ENCODE measurements at regions not wholly inside any gene's neighbourhood (a gene's known extent, or its start where the extent isn't known, plus 50 kb on each side); places are given as distances from the start of the nearest gene placed in this dataset.
"Not testable (repeated sequence)": the region's sequence is repeated elsewhere in the genome, so short reads cannot be mapped to it uniquely, and the experiment has no call there.

- H3K9me3 Mint-ChIP-seq = no peaks in the 10 kb centered on the region
- no peak overlapping the region for H3K4me3 ChIP-seq (ENCODE audit: low read length)
- no peaks in the 10 kb centered on the region for H3K9me3 ChIP-seq (ENCODE audit: low read length)
- H3K4me3 Mint-ChIP-seq = no peak overlapping the region
- H3K36me3 ChIP-seq (ENCODE audit: insufficient read depth, low read length) = no peaks in the 10 kb centered on the region
- no peak for DNase-seq
- CTCF ChIA-PET = interaction anchor here (1.0 to 2.1 kb wide), 2 partner anchors 11 to 15 kb away, joined by 3 to 9 read pairs; no protein-coding TSS in a partner anchor
- peak overlapping the region in 1 of 8 donors; percentile 6 for H3K27ac Mint-ChIP-seq
- POLR2A ChIA-PET = no interaction called here
- H3K36me3 Mint-ChIP-seq = peaks cover 0 to 1% (median 0%) of the 10 kb centered on the region in 3 donors
- H3K27me3 Mint-ChIP-seq = peaks cover 0 to 3% of the 10 kb centered on the region in 2 donors
- H3K4me1 Mint-ChIP-seq = peaks cover 14 to 16% (median 16%) of the 10 kb centered on the region in 3 donors
- no peaks in the 10 kb centered on the region for H3K27me3 ChIP-seq (ENCODE audit: insufficient read depth, low read length, poor library complexity, severe bottlenecking)
- H3K27ac ChIP-seq (ENCODE audit: low read depth, low read length) = no peak overlapping the region
- peaks cover 17% of the 10 kb centered on the region for H3K4me1 ChIP-seq (ENCODE audit: insufficient read depth, low read length)
Measured at GRCh38 chr1:185555743-185556142, 178.4 kb upstream of the HMCN1 start.

GRCh38 chr1:185551008-185551407 lies 183.2 kb upstream of the HMCN1 start:
- no peak overlapping the region for H3K4me3 Mint-ChIP-seq
- no peaks in the 10 kb centered on the region for H3K27me3 ChIP-seq (ENCODE audit: insufficient read depth, low read length, poor library complexity, severe bottlenecking)
- ChIA-PET POLR2A (no interaction called here), CTCF (no interaction called here)
- no peak overlapping the region for H3K27ac ChIP-seq (ENCODE audit: low read depth, low read length)
- no peaks in the 10 kb centered on the region for H3K36me3 ChIP-seq (ENCODE audit: insufficient read depth, low read length)
- DNase-seq = no peak
- no peaks in the 10 kb centered on the region for H3K9me3 Mint-ChIP-seq
- peaks cover 0 to 3% of the 10 kb centered on the region in 2 donors for H3K27me3 Mint-ChIP-seq
- H3K4me3 ChIP-seq (ENCODE audit: low read length) = no peak overlapping the region
- peaks cover 0 to 4% (median 1%) of the 10 kb centered on the region in 3 donors for H3K36me3 Mint-ChIP-seq
- no peaks in the 10 kb centered on the region for H3K4me1 Mint-ChIP-seq
- no peaks in the 10 kb centered on the region for H3K9me3 ChIP-seq (ENCODE audit: low read length)
- no peaks in the 10 kb centered on the region for H3K4me1 ChIP-seq (ENCODE audit: insufficient read depth, low read length)
- H3K27ac Mint-ChIP-seq = no peak overlapping the region

GRCh38 chr1:185549906-185550305 lies 184.3 kb upstream of the HMCN1 start:
- CTCF ChIA-PET = no interaction called here
- peaks cover 0 to 4% (median 1%) of the 10 kb centered on the region in 3 donors for H3K36me3 Mint-ChIP-seq

GRCh38 chr1:185546029-185546428 lies 188.2 kb upstream of the HMCN1 start:
- H3K4me1 Mint-ChIP-seq = no peaks in the 10 kb centered on the region
- peak overlapping the region in 1 of 8 donors; percentile 57 for H3K27ac Mint-ChIP-seq
- no peak overlapping the region for H3K4me3 Mint-ChIP-seq
- peaks cover 0 to 4% (median 0%) of the 10 kb centered on the region in 3 donors for H3K36me3 Mint-ChIP-seq
- no peaks in the 10 kb centered on the region for H3K27me3 Mint-ChIP-seq
- no peaks in the 10 kb centered on the region for H3K9me3 Mint-ChIP-seq
- no peak for DNase-seq
- no peaks in the 10 kb centered on the region for H3K9me3 ChIP-seq (ENCODE audit: low read length)
- H3K27ac ChIP-seq (ENCODE audit: low read depth, low read length) = no peak overlapping the region
- H3K36me3 ChIP-seq (ENCODE audit: insufficient read depth, low read length) = no peaks in the 10 kb centered on the region
- POLR2A ChIA-PET = no interaction called here
- H3K4me1 ChIP-seq (ENCODE audit: insufficient read depth, low read length) = no peaks in the 10 kb centered on the region
- H3K4me3 ChIP-seq (ENCODE audit: low read length) = no peak overlapping the region
- CTCF ChIA-PET = interaction anchor here (1.1 to 3.8 kb wide), 3 partner anchors 13 to 50 kb away, joined by 3 to 12 read pairs (median 5); no protein-coding TSS in a partner anchor
- no peaks in the 10 kb centered on the region for H3K27me3 ChIP-seq (ENCODE audit: insufficient read depth, low read length, poor library complexity, severe bottlenecking)

More at GRCh38 chr1:185549906-185550305, 184.3 kb upstream of the HMCN1 start:
- no peak for DNase-seq
- Mint-ChIP-seq H3K4me3 (no peak overlapping the region), H3K9me3 (no peaks in the 10 kb centered on the region), H3K27ac (peak overlapping the region in 1 of 8 donors; percentile 30), H3K4me1 (no peaks in the 10 kb centered on the region), H3K27me3 (no peaks in the 10 kb centered on the region)
- Histone ChIP-seq H3K27me3 (ENCODE audit: insufficient read depth, low read length, poor library complexity, severe bottlenecking) (no peaks in the 10 kb centered on the region), H3K4me3 (ENCODE audit: low read length) (no peak overlapping the region), H3K9me3 (ENCODE audit: low read length) (no peaks in the 10 kb centered on the region), H3K36me3 (ENCODE audit: insufficient read depth, low read length) (no peaks in the 10 kb centered on the region), H3K4me1 (ENCODE audit: insufficient read depth, low read length) (no peaks in the 10 kb centered on the region), H3K27ac (ENCODE audit: low read depth, low read length) (no peak overlapping the region)
- POLR2A ChIA-PET = no interaction called here

GRCh38 chr1:185541871-185542301 lies 192.3 kb upstream of the HMCN1 start:
- DNase-seq = no peak
- H3K4me1 ChIP-seq (ENCODE audit: insufficient read depth, low read length) = no peaks in the 10 kb centered on the region
- H3K4me1 Mint-ChIP-seq = peaks cover 5 to 13% (median 8%) of the 10 kb centered on the region in 3 donors
- no peaks in the 10 kb centered on the region for H3K9me3 ChIP-seq (ENCODE audit: low read length)
- H3K27ac ChIP-seq (ENCODE audit: low read depth, low read length) = no peak overlapping the region
- H3K27me3 ChIP-seq (ENCODE audit: insufficient read depth, low read length, poor library complexity, severe bottlenecking) = no peaks in the 10 kb centered on the region
- no peak overlapping the region for H3K4me3 Mint-ChIP-seq
- H3K4me3 ChIP-seq (ENCODE audit: low read length) = no peak overlapping the region
- H3K36me3 Mint-ChIP-seq = peaks cover 0 to under 1% (median 0%) of the 10 kb centered on the region in 3 donors
- H3K36me3 ChIP-seq (ENCODE audit: insufficient read depth, low read length) = no peaks in the 10 kb centered on the region
- ChIA-PET POLR2A (no interaction called here), CTCF (interaction anchor here (1.1 to 1.2 kb wide), 2 partner anchors 54 to 225 kb away, joined by 3 read pairs; partner anchors contain the start of gene IVNS1ABP)
- H3K27me3 Mint-ChIP-seq = no peaks in the 10 kb centered on the region
- H3K9me3 Mint-ChIP-seq = peaks cover 0 to 7% (median 0%) of the 10 kb centered on the region in 5 donors
- no peak overlapping the region for H3K27ac Mint-ChIP-seq

- H3K27ac Mint-ChIP-seq = no peak overlapping the region
- Histone ChIP-seq H3K4me3 (ENCODE audit: low read length) (no peak overlapping the region), H3K27me3 (ENCODE audit: insufficient read depth, low read length, poor library complexity, severe bottlenecking) (no peaks in the 10 kb centered on the region), H3K4me1 (ENCODE audit: insufficient read depth, low read length) (no peaks in the 10 kb centered on the region), H3K27ac (ENCODE audit: low read depth, low read length) (no peak overlapping the region), H3K9me3 (ENCODE audit: low read length) (no peaks in the 10 kb centered on the region), H3K36me3 (ENCODE audit: insufficient read depth, low read length) (no peaks in the 10 kb centered on the region)
- peaks cover 5 to 13% (median 8%) of the 10 kb centered on the region in 3 donors for H3K4me1 Mint-ChIP-seq
- ChIA-PET POLR2A (no interaction called here), CTCF (no interaction called here)
- no peak for DNase-seq
- no peak overlapping the region for H3K4me3 Mint-ChIP-seq
- no peaks in the 10 kb centered on the region for H3K36me3 Mint-ChIP-seq
- no peaks in the 10 kb centered on the region for H3K27me3 Mint-ChIP-seq
- peaks cover 0 to 7% (median 0%) of the 10 kb centered on the region in 5 donors for H3K9me3 Mint-ChIP-seq
Measured at GRCh38 chr1:185540295-185540694, 193.9 kb upstream of the HMCN1 start.

- DNase-seq = no peak
- H3K27ac ChIP-seq (ENCODE audit: low read depth, low read length) = no peak overlapping the region
- no peaks in the 10 kb centered on the region for H3K36me3 ChIP-seq (ENCODE audit: insufficient read depth, low read length)
- ChIA-PET POLR2A (interaction anchor here (0.6 kb wide), 1 partner anchor 1582 kb away, joined by 3 read pairs; no protein-coding TSS in a partner anchor), CTCF (no interaction called here)
- no peaks in the 10 kb centered on the region for H3K4me1 ChIP-seq (ENCODE audit: insufficient read depth, low read length)
- peak overlapping the region in 1 of 8 donors; percentile 13 for H3K27ac Mint-ChIP-seq
- no peak overlapping the region for H3K4me3 Mint-ChIP-seq
- no peak overlapping the region for H3K4me3 ChIP-seq (ENCODE audit: low read length)
- peaks cover 0 to 7% (median 0%) of the 10 kb centered on the region in 5 donors for H3K9me3 Mint-ChIP-seq
- no peaks in the 10 kb centered on the region for H3K36me3 Mint-ChIP-seq
- H3K4me1 Mint-ChIP-seq = peaks cover 5 to 13% (median 8%) of the 10 kb centered on the region in 3 donors
- no peaks in the 10 kb centered on the region for H3K27me3 ChIP-seq (ENCODE audit: insufficient read depth, low read length, poor library complexity, severe bottlenecking)
- H3K9me3 ChIP-seq (ENCODE audit: low read length) = no peaks in the 10 kb centered on the region
- H3K27me3 Mint-ChIP-seq = no peaks in the 10 kb centered on the region
Measured at GRCh38 chr1:185539277-185539943, 194.8 kb upstream of the HMCN1 start.

- DNase-seq; H3K27me3 Mint-ChIP-seq; H3K4me3 Mint-ChIP-seq; H3K9me3 Mint-ChIP-seq; POLR2A ChIA-PET; H3K27ac ChIP-seq (ENCODE audit: low read depth, low read length); H3K36me3 ChIP-seq (ENCODE audit: insufficient read depth, low read length); H3K9me3 ChIP-seq (ENCODE audit: low read length); CTCF ChIA-PET; H3K36me3 Mint-ChIP-seq; H3K4me1 ChIP-seq (ENCODE audit: insufficient read depth, low read length); H3K4me3 ChIP-seq (ENCODE audit: low read length); H3K27me3 ChIP-seq (ENCODE audit: insufficient read depth, low read length, poor library complexity, severe bottlenecking): not testable (repeated sequence)
- peaks cover 5 to 13% (median 8%) of the 10 kb centered on the region in 3 donors for H3K4me1 Mint-ChIP-seq
- peak overlapping the region in 1 of 8 donors; percentile 39 for H3K27ac Mint-ChIP-seq
Measured at GRCh38 chr1:185538309-185538898, 195.8 kb upstream of the HMCN1 start.
